ENCODE measurements at regions not wholly inside any gene's neighbourhood (a gene's known extent, or its start where the extent isn't known, plus 50 kb on each side); places are given as distances from the start of the nearest gene placed in this dataset.
A peak's percentile ranks its signal among the peaks of the same experiment; 100 is the strongest.
"Not testable (repeated sequence)": the region's sequence is repeated elsewhere in the genome, so short reads cannot be mapped to it uniquely, and the experiment has no call there.

- no peak for DNase-seq (ENCODE audit: low spot score)
These were observed 63.1 kb upstream of the NDN start for GRCh38 chr15:23750179-23750578.

GRCh38 chr15:23750776-23751175 is 63.7 kb upstream of the NDN start:
- DNase-seq (ENCODE audit: low spot score) = no peak

- DNase-seq (ENCODE audit: low spot score) = no peak
These were observed 66.1 kb upstream of the NDN start for GRCh38 chr15:23753248-23753647.

GRCh38 chr15:23758891-23759290 is 71.8 kb upstream of the NDN start:
- DNase-seq (ENCODE audit: low spot score) = no peak

GRCh38 chr15:23760024-23760423 is 72.9 kb upstream of the NDN start:
- no peak for DNase-seq (ENCODE audit: low spot score)

GRCh38 chr15:23761386-23761785 is 74.3 kb upstream of the NDN start:
- no peak for DNase-seq (ENCODE audit: low spot score)

- no peak for DNase-seq (ENCODE audit: low spot score)
These were observed 74.9 kb upstream of the NDN start for GRCh38 chr15:23762026-23762425.

- DNase-seq (ENCODE audit: low spot score) = no peak
These were observed 75.9 kb upstream of the NDN start for GRCh38 chr15:23763021-23763420.

GRCh38 chr15:23764306-23764705 is 77.2 kb upstream of the NDN start:
- no peak for DNase-seq (ENCODE audit: low spot score)

GRCh38 chr15:23764716-23765115 is 77.6 kb upstream of the NDN start:
- DNase-seq (ENCODE audit: low spot score) = no peak

GRCh38 chr15:23766779-23767178 is 79.7 kb upstream of the NDN start:
- not testable (repeated sequence) for DNase-seq (ENCODE audit: low spot score)

GRCh38 chr15:23773093-23773492 is 86.0 kb upstream of the NDN start:
- no peak for DNase-seq (ENCODE audit: low spot score)

- no peak for DNase-seq (ENCODE audit: low spot score)
These were observed 100.4 kb upstream of the NDN start for GRCh38 chr15:23787346-23788105.

- DNase-seq (ENCODE audit: low spot score) = no peak
These were observed 106.1 kb upstream of the NDN start for GRCh38 chr15:23793191-23793680.

GRCh38 chr15:23797747-23798446 is 110.8 kb upstream of the NDN start:
- DNase-seq (ENCODE audit: low spot score) = no peak

- no peak for DNase-seq (ENCODE audit: low spot score)
These were observed 114.8 kb upstream of the NDN start for GRCh38 chr15:23801881-23802280.

GRCh38 chr15:23802896-23803435 is 115.9 kb upstream of the NDN start:
- DNase-seq (ENCODE audit: low spot score) = not testable (repeated sequence)

- DNase-seq (ENCODE audit: low spot score) = no peak
These were observed 119.9 kb upstream of the NDN start for GRCh38 chr15:23806980-23807379.

GRCh38 chr15:23823508-23823907 is 136.4 kb upstream of the NDN start:
- peak; percentile 6 for DNase-seq (ENCODE audit: low spot score)

GRCh38 chr15:23828786-23829185 is 141.7 kb upstream of the NDN start:
- DNase-seq (ENCODE audit: low spot score) = no peak

GRCh38 chr15:23835953-23836352 is 148.8 kb upstream of the NDN start:
- DNase-seq (ENCODE audit: low spot score) = no peak

GRCh38 chr15:23839893-23840474 is 152.9 kb upstream of the NDN start:
- no peak for DNase-seq (ENCODE audit: low spot score)

GRCh38 chr15:23846218-23846617 is 159.1 kb upstream of the NDN start:
- DNase-seq (ENCODE audit: low spot score) = no peak
